GM12891 (cell line): ENCODE measurements at regions not wholly inside any gene's neighbourhood (a gene's known extent, or its start where the extent isn't known, plus 50 kb on each side); places are given as distances from the start of the nearest gene placed in this dataset.

ENCODE experiments used
- PAX5 ChIP-seq: IDR thresholded peaks from 2 replicates; pipeline ENCODE4 v1.6.1; 2011; ENCODE audit warnings: low read length, moderate library complexity, mild to moderate bottlenecking; ENCODE audit not compliant: insufficient read depth, severe bottlenecking
- POLR2A ChIP-seq: IDR thresholded peaks from 2 replicates; pipeline ENCODE4 v1.6.1; 2011; ENCODE audit warnings: low read depth, low read length, control low read depth

DNA sequence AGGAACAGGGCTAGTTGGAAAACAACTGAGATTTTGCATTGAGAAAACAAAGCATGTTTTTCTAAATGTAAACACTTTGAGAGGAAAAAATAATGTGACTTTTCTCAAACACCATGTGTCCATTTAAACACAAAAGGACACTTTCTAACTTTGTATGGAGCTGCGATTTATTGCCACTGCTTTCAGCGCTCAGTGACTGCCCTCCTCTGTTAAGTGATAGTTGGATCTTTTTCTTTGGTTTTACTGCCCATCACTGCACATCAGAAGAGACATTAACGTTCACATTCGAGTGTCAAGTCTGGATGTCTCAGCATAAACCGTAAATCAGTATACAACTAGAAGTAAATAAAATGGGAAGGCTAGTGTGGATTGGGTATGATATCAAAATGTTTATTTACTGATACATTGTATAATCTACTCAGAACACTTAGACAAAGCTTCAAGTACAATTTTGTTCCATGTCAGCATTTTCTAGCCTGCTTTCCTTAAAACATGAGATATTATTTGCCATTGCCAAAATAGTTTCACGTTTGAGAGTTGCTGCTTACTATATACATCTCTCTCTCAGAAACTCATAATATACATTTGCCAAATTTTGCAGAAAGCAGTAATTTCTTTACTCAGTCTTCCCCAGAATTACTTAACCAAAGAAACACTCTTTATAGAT is 237.6 kb downstream of the IKZF2 start:
- no peak for TF ChIP-seq POLR2A
- TF ChIP-seq PAX5, result no peak
